Mesothelial cell of epicardium (in vitro differentiated cells): ENCODE measurements at regions not wholly inside any gene's neighbourhood (a gene's known extent, or its start where the extent isn't known, plus 50 kb on each side); places are given as distances from the start of the nearest gene placed in this dataset.

Experiments used
- DNase-seq, 2 experiments: peaks; one replicate each; pipeline ENCODE4 v3.0.0; 2021; ENCODE audit warnings: low spot score in 2 of 2; ENCODE audit not compliant: unreplicated experiment in 2 of 2
- H3K27ac Mint-ChIP-seq: 2 replicates; pipeline ENCODE4 v1.8.0; 2021; ENCODE audit warnings: mixed read lengths
- H3K27me3 Mint-ChIP-seq: 2 replicates; pipeline ENCODE4 v1.8.0; 2021; ENCODE audit warnings: low read depth, mixed read lengths
- H3K36me3 Mint-ChIP-seq: 2 replicates; pipeline ENCODE4 v1.8.0; 2021; ENCODE audit warnings: mixed read lengths
- H3K4me1 Mint-ChIP-seq: 2 replicates; pipeline ENCODE4 v1.8.0; 2021; ENCODE audit warnings: mixed read lengths
- H3K4me3 Mint-ChIP-seq: 2 replicates; pipeline ENCODE4 v1.8.0; 2021; ENCODE audit warnings: mild to moderate bottlenecking, moderate library complexity, mixed read lengths
- H3K9me3 Mint-ChIP-seq: 2 replicates; pipeline ENCODE4 v1.8.0; 2021; ENCODE audit warnings: mixed read lengths
- CTCF ChIP-seq: fragments of 200-600 bp; sonication (generic); IDR thresholded peaks from one replicate; pipeline ENCODE4 v1.5.0; 2021; ENCODE audit warnings: antibody characterized with exemption; ENCODE audit not compliant: unreplicated experiment

- no peak overlapping the region for H3K4me3 Mint-ChIP-seq
- peaks cover 11% of the 10 kb centered on the region for H3K4me1 Mint-ChIP-seq
- H3K27ac Mint-ChIP-seq = no peak overlapping the region
- peaks cover 13% of the 10 kb centered on the region for H3K9me3 Mint-ChIP-seq
- no peak for DNase-seq
- H3K36me3 Mint-ChIP-seq = no peaks in the 10 kb centered on the region
- H3K27me3 Mint-ChIP-seq = no peaks in the 10 kb centered on the region
- TF ChIP-seq CTCF = no peak
Measured at GRCh38 chr14:43247877-43248276, 1259.2 kb downstream of the FSCB start.

GRCh38 chr14:43244142-43244625, 1262.9 kb downstream of the FSCB start:
- DNase-seq = no peak
- Mint-ChIP-seq H3K36me3 (no peaks in the 10 kb centered on the region), H3K9me3 (peaks cover 13% of the 10 kb centered on the region), H3K27ac (no peak overlapping the region), H3K4me1 (peaks cover 5% of the 10 kb centered on the region), H3K27me3 (no peaks in the 10 kb centered on the region), H3K4me3 (no peak overlapping the region)
- no peak for TF ChIP-seq CTCF

GRCh38 chr14:43243168-43243567, 1263.9 kb downstream of the FSCB start:
- no peak overlapping the region for H3K27ac Mint-ChIP-seq
- H3K4me3 Mint-ChIP-seq = no peak overlapping the region
- no peak for DNase-seq
- H3K36me3 Mint-ChIP-seq = no peaks in the 10 kb centered on the region
- H3K4me1 Mint-ChIP-seq = no peaks in the 10 kb centered on the region
- TF ChIP-seq CTCF = no peak
- H3K9me3 Mint-ChIP-seq = peaks cover 13% of the 10 kb centered on the region
- no peaks in the 10 kb centered on the region for H3K27me3 Mint-ChIP-seq

- no peak for TF ChIP-seq CTCF
- Mint-ChIP-seq H3K27ac (no peak overlapping the region), H3K27me3 (no peaks in the 10 kb centered on the region), H3K4me1 (no peaks in the 10 kb centered on the region), H3K4me3 (no peak overlapping the region), H3K9me3 (peaks cover 24% of the 10 kb centered on the region), H3K36me3 (no peaks in the 10 kb centered on the region)
- DNase-seq = no peak
Measured at GRCh38 chr14:43232261-43232660, 1274.8 kb downstream of the FSCB start.

GRCh38 chr14:43215524-43215923, 1291.6 kb downstream of the FSCB start:
- H3K27me3 Mint-ChIP-seq = no peaks in the 10 kb centered on the region
- H3K9me3 Mint-ChIP-seq = peaks cover 17% of the 10 kb centered on the region
- H3K4me1 Mint-ChIP-seq = no peaks in the 10 kb centered on the region
- H3K4me3 Mint-ChIP-seq = no peak overlapping the region
- no peak overlapping the region for H3K27ac Mint-ChIP-seq
- H3K36me3 Mint-ChIP-seq = no peaks in the 10 kb centered on the region
- no peak for DNase-seq
- TF ChIP-seq CTCF = no peak

GRCh38 chr14:43207189-43207588, 1299.9 kb downstream of the FSCB start:
- TF ChIP-seq CTCF = no peak
- H3K36me3 Mint-ChIP-seq = no peaks in the 10 kb centered on the region
- peaks cover 3% of the 10 kb centered on the region for H3K4me1 Mint-ChIP-seq

More at GRCh38 chr14:43207189-43207588, 1299.9 kb downstream of the FSCB start:
- no peak for DNase-seq
- H3K27me3 Mint-ChIP-seq = no peaks in the 10 kb centered on the region
- no peak overlapping the region for H3K27ac Mint-ChIP-seq
- peaks cover 17% of the 10 kb centered on the region for H3K9me3 Mint-ChIP-seq
- H3K4me3 Mint-ChIP-seq = no peak overlapping the region
